ENCODE measurements at regions not wholly inside any gene's neighbourhood (a gene's known extent, or its start where the extent isn't known, plus 50 kb on each side); places are given as distances from the start of the nearest gene placed in this dataset.

- no peaks in the 10 kb centered on the region for H4K20me1 ChIP-seq (replicated peaks; ENCODE audit: insufficient read depth)
- Mint-ChIP-seq H3K4me1 (peaks cover 23% of the 10 kb centered on the region), H3K36me3 (ENCODE audit: low read depth) (no peaks in the 10 kb centered on the region), H3K27me3 (ENCODE audit: insufficient read depth, low read depth, poor library complexity) (peaks cover 9% of the 10 kb centered on the region), H3K9me3 (no peaks in the 10 kb centered on the region), H3K4me3 (no peak overlapping the region), H3K27ac (no peak overlapping the region; the same call in 1 of the 2 replicates)
- no peak overlapping the region for H2AFZ ChIP-seq
- DNase-seq (ENCODE audit: low spot score) (no peak), ATAC-seq (no peak)
- no peaks in the 10 kb centered on the region for H3K36me3 ChIP-seq (ENCODE audit: insufficient read depth)
- H3K4me2 ChIP-seq: no peak overlapping the region
- H3K27ac ChIP-seq (ENCODE audit: low read depth): no peak overlapping the region
- no peaks in the 10 kb centered on the region for H3K79me2 ChIP-seq (replicated peaks; ENCODE audit: insufficient read depth)
- H3K4me3 ChIP-seq: no peak overlapping the region
- no peaks in the 10 kb centered on the region for H3K27me3 ChIP-seq (ENCODE audit: insufficient read depth)
- peaks cover 5% of the 10 kb centered on the region; the same call in 1 of the 2 replicates for H3K9me2 ChIP-seq (ENCODE audit: insufficient read depth)
- no peaks in the 10 kb centered on the region for H3F3A ChIP-seq (replicated peaks; ENCODE audit: low read depth)
- H3K4me1 ChIP-seq (ENCODE audit: insufficient read depth): peaks cover 13% of the 10 kb centered on the region
- TF ChIP-seq CREB1 (CRISPR knock-in tag; IDR thresholded peaks at IDR 0.05; ENCODE audit: low read depth): no peak
These were observed 310.4 kb downstream of the GADD45G start for GRCh38 chr9:89915187-89915586.

- ATAC-seq: no peak
- H3K4me3 ChIP-seq: no peak overlapping the region
These were observed 311.3 kb downstream of the GADD45G start for GRCh38 chr9:89916001-89916597.

GRCh38 chr9:89917861-89918260 lies 313.0 kb downstream of the GADD45G start:
- no peaks in the 10 kb centered on the region for H3K27me3 ChIP-seq (ENCODE audit: insufficient read depth)
- H3K4me1 ChIP-seq (ENCODE audit: insufficient read depth): peaks cover 13% of the 10 kb centered on the region
- no peaks in the 10 kb centered on the region for H3F3A ChIP-seq (replicated peaks; ENCODE audit: low read depth)
- no peaks in the 10 kb centered on the region for H3K79me2 ChIP-seq (replicated peaks; ENCODE audit: insufficient read depth)
- no peak overlapping the region for H2AFZ ChIP-seq
- peaks cover 28% of the 10 kb centered on the region for H3K4me1 Mint-ChIP-seq
- no peak overlapping the region for H3K27ac ChIP-seq (ENCODE audit: low read depth)
- H3K36me3 Mint-ChIP-seq (ENCODE audit: low read depth): no peaks in the 10 kb centered on the region
- no peak overlapping the region for H3K4me3 Mint-ChIP-seq
- no peak overlapping the region for H3K27ac Mint-ChIP-seq
- no peaks in the 10 kb centered on the region for H3K36me3 ChIP-seq (ENCODE audit: insufficient read depth)
- H3K27me3 Mint-ChIP-seq (ENCODE audit: insufficient read depth, low read depth, poor library complexity): peaks cover 8% of the 10 kb centered on the region
- TF ChIP-seq EZH2phosphoT487 (IDR thresholded peaks at IDR 0.05; ENCODE audit: unreplicated experiment) (no peak), STAT1 (IDR thresholded peaks at IDR 0.05; ENCODE audit: unreplicated experiment) (no peak), ZNF114 (CRISPR knock-in tag; IDR thresholded peaks at IDR 0.05) (no peak), ETS1 (IDR thresholded peaks at IDR 0.05) (no peak), CTCF (conservative IDR thresholded peaks at IDR 0.05; ENCODE audit: low read depth in 2 of 2) (no peak), REST (IDR thresholded peaks at IDR 0.05; ENCODE audit: unreplicated experiment) (no peak), CREB1 (CRISPR knock-in tag; IDR thresholded peaks at IDR 0.05; ENCODE audit: low read depth) (no peak), ZNF331 (CRISPR knock-in tag; IDR thresholded peaks at IDR 0.05; ENCODE audit: low read depth) (no peak), EZH2 (IDR thresholded peaks at IDR 0.05; ENCODE audit: low read depth, unreplicated experiment) (no peak)
- no peak overlapping the region for H3K4me2 ChIP-seq
- H4K20me1 ChIP-seq (replicated peaks; ENCODE audit: insufficient read depth): no peaks in the 10 kb centered on the region
- no peak for ATAC-seq
- DNase-seq (ENCODE audit: low spot score): no peak
- H3K4me3 ChIP-seq: no peak overlapping the region
- H3K9me3 Mint-ChIP-seq: no peaks in the 10 kb centered on the region
- peaks cover 5% of the 10 kb centered on the region; the same call in 1 of the 2 replicates for H3K9me2 ChIP-seq (ENCODE audit: insufficient read depth)

More at GRCh38 chr9:89916001-89916597, 311.3 kb downstream of the GADD45G start:
- no peaks in the 10 kb centered on the region for H4K20me1 ChIP-seq (replicated peaks; ENCODE audit: insufficient read depth)
- H3K27ac ChIP-seq (ENCODE audit: low read depth): no peak overlapping the region
- no peak for TF ChIP-seq EZH2phosphoT487 (IDR thresholded peaks at IDR 0.05; ENCODE audit: unreplicated experiment)
- no peak for TF ChIP-seq CREB1 (CRISPR knock-in tag; IDR thresholded peaks at IDR 0.05; ENCODE audit: low read depth)
- no peak for TF ChIP-seq EZH2 (IDR thresholded peaks at IDR 0.05; ENCODE audit: low read depth, unreplicated experiment)
- H3K27me3 ChIP-seq (ENCODE audit: insufficient read depth): no peaks in the 10 kb centered on the region
- Mint-ChIP-seq H3K9me3 (no peaks in the 10 kb centered on the region), H3K27me3 (ENCODE audit: insufficient read depth, low read depth, poor library complexity) (peaks cover 10% of the 10 kb centered on the region), H3K36me3 (ENCODE audit: low read depth) (no peaks in the 10 kb centered on the region), H3K4me1 (peaks cover 23% of the 10 kb centered on the region), H3K27ac (no peak overlapping the region), H3K4me3 (no peak overlapping the region)
- peaks cover 13% of the 10 kb centered on the region for H3K4me1 ChIP-seq (ENCODE audit: insufficient read depth)
- no peaks in the 10 kb centered on the region for H3K36me3 ChIP-seq (ENCODE audit: insufficient read depth)
- peaks cover 5% of the 10 kb centered on the region; the same call in 1 of the 2 replicates for H3K9me2 ChIP-seq (ENCODE audit: insufficient read depth)
- peak overlapping the region; percentile 24; the same call in 1 of the 2 replicates for H3K4me2 ChIP-seq
- peak; percentile 37 for DNase-seq (ENCODE audit: low spot score)
- no peaks in the 10 kb centered on the region for H3K79me2 ChIP-seq (replicated peaks; ENCODE audit: insufficient read depth)
- peak overlapping the region; percentile 15; the same call in 1 of the 2 replicates for H2AFZ ChIP-seq
- H3F3A ChIP-seq (replicated peaks; ENCODE audit: low read depth): no peaks in the 10 kb centered on the region

All from GM23338 (cell line).